Fibroblast of lung (primary cell): ENCODE measurements at regions not wholly inside any gene's neighbourhood (a gene's known extent, or its start where the extent isn't known, plus 50 kb on each side); places are given as distances from the start of the nearest gene placed in this dataset.

Experiments used
- CTCF ChIP-seq, 2 donors: IDR thresholded peaks in 1 of 2; conservative IDR thresholded peaks in 1 of 2; 1 replicate in 1 of 2; 2 replicates in 1 of 2; pipeline ENCODE4 v1.5.1; 2011 to 2012; ENCODE audit warnings: low read length in 2 of 2, control low read depth in 1 of 2, inconsistent platforms in 1 of 2, low read depth in 1 of 2, mild to moderate bottlenecking in 1 of 2
- EZH2 ChIP-seq: IDR thresholded peaks from 2 replicates; pipeline ENCODE4 v1.5.1; 2012; ENCODE audit warnings: low read length, control low read depth, mild to moderate bottlenecking; ENCODE audit errors: missing control alignments

DNA sequence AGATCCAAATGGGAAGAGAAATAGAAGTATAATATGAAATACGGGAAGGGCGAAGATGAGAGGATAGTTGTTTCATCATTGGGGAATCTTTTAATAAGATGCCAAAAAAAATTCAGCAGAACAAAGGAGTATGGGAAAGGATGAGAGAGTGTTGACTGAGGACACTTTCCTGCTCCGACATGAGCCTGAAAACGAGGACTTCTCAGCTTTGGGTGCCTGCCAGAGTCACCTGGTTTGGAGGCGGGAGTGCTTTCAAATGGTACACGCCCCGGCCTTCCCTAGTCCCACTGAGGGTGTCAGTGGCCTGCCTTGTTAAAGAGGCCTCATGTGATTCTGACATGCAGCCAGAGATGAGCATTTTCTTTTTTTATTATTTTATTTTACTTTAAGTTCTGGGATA is 250.9 kb downstream of the ANKRD60 start:
- no peak for TF ChIP-seq EZH2
- no peak for TF ChIP-seq CTCF (conservative IDR thresholded peaks at IDR 0.05 in 1 of 2, IDR thresholded peaks at IDR 0.05 in 1 of 2; ENCODE audit: low read depth in 1 of 2, low read length in 2 of 2)
